ENCODE measurements at regions not wholly inside any gene's neighbourhood (a gene's known extent, or its start where the extent isn't known, plus 50 kb on each side); places are given as distances from the start of the nearest gene placed in this dataset.
"Not testable (repeated sequence)": the region's sequence is repeated elsewhere in the genome, so short reads cannot be mapped to it uniquely, and the experiment has no call there.

DNA sequence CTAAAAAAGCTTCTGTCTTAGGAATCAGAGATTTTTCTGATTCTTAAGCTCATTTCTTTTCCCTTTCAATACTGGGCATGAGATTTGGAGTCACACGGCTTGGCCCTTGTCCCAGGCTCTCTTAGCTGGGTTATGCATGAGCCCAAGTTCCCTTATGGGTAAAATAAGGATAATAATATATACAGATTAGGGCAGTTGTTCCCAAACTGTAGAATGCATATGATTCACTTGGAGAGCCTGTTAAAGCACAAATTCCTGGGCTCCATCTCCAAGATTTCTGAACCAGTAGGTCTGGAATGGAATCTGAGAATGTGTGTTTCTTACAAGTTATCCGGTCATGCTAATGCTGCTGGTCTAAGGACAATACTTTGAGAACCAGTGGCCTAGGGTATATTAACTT is 154.0 kb downstream of the REEP3 start:
- Mint-ChIP-seq H3K27ac (no peak overlapping the region), H3K36me3 (ENCODE audit: insufficient read depth) (peaks cover 5% of the 10 kb centered on the region), H3K4me3 (no peak overlapping the region), H3K4me1 (ENCODE audit: low read depth in 2 of 2) (peaks cover 0 to 3% of the 10 kb centered on the region in 2 donors), H3K9me3 (no peaks in the 10 kb centered on the region), H3K27me3 (peaks cover 17 to 28% of the 10 kb centered on the region in 2 donors)
- ATAC-seq (replicated peaks): no peak
- no peak for DNase-seq

DNA sequence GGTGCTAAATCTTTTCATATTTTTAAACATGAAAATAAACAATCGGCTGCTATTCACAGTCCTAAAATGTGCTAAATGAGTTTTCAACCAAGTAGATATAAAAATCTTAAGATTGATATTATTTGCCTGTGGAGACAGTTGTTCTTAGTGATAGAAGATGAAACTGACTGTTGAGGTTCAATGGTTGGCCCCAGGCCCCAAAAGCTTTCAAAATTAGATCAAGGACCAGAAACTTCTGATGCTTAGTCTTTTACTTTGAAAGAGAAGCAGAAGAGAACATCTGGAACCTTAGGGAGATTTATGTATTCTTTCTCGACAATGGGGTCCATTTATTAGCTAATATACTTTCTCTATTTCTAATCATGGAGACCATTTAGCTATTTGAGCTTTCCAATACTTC is 155.8 kb downstream of the REEP3 start:
- DNase-seq: no peak
- Mint-ChIP-seq H3K36me3 (ENCODE audit: insufficient read depth) (peaks cover 3% of the 10 kb centered on the region), H3K4me3 (no peak overlapping the region), H3K27ac (no peak overlapping the region), H3K9me3 (no peaks in the 10 kb centered on the region), H3K27me3 (peaks cover 9 to 21% of the 10 kb centered on the region in 2 donors), H3K4me1 (ENCODE audit: low read depth in 2 of 2) (no peaks in the 10 kb centered on the region)
- no peak for ATAC-seq (replicated peaks)

DNA sequence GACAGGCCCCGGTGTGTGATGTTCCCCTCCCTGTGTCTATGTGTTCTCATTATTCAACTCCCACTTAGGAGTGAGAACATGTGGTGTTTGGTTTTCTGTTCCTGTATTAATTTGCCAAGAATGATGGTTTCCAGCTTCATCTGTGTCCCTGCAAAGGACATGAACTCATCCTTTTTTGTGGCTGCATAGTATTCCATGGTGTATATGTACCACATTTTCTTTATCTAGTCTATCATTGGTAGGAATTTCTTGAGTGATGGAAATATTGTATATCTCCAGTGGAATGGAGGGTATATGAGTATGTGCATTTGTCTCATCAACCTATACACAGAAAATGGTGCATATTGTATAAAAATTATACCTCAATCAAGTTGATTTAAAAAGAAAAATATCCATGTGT is 159.3 kb downstream of the REEP3 start:
- not testable (repeated sequence) for H3K9me3 Mint-ChIP-seq; ATAC-seq (replicated peaks); H3K36me3 Mint-ChIP-seq (ENCODE audit: insufficient read depth); H3K4me3 Mint-ChIP-seq; DNase-seq; H3K27ac Mint-ChIP-seq; H3K4me1 Mint-ChIP-seq (ENCODE audit: low read depth in 2 of 2)
- peaks cover 5 to 21% of the 10 kb centered on the region in 2 donors for H3K27me3 Mint-ChIP-seq

DNA sequence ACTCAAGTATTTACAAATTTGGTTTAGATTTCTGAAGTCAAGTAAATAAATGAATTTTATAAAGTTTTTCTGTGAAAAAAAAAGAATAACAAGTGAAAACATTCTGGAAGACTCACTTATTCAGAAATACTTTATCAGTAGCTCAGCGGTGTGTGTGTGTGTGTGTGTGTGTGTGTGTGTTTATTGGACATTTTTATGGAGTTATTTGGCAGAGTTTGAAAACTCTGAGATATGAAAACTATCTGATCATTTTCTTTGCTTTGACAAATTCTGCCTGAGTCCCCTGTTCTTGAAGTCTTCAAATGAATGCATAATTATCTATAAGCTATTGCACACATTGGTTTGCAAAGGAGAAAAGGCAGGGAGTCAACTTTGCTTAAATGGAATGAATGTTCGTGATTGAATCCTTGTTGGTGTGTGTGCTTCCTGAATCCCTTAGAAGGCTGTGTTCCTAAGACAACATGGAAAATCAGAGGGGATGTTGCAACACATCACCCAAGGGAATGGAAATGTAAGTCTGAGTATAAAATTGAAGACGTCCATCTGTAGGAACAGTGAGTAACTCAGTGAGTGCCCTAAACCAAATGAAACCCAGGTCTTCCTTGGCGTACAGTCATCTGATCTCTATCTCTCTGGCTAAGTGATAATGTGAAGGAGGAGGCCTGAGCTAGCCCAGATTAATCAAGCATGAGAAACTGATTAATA is 160.9 kb downstream of the REEP3 start:
- Mint-ChIP-seq H3K27me3 (peaks cover 15 to 37% of the 10 kb centered on the region in 2 donors), H3K36me3 (ENCODE audit: insufficient read depth) (peaks cover 5% of the 10 kb centered on the region), H3K9me3 (no peaks in the 10 kb centered on the region), H3K4me1 (ENCODE audit: low read depth in 2 of 2) (peaks cover 0 to 6% of the 10 kb centered on the region in 2 donors), H3K4me3 (no peak overlapping the region), H3K27ac (no peak overlapping the region)
- DNase-seq (no peak), ATAC-seq (replicated peaks) (no peak)

DNA sequence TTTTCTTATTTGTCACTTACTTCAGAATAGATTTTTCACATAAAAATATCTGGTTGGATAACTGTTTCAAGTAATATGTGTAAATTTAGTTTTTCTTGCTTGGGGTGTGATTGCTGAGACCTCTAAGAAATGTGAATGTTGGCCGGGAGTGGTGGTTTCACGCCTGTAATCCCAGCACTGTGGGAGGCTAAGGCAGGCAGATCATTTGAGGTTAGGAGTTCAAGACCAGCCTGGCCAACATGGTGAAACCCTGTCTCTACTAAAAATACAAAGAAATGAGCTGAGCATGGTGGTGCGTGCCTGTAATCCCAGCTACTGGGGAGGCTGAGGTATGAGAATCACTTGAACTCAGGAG is 161.5 kb downstream of the REEP3 start:
- not testable (repeated sequence) for H3K27ac Mint-ChIP-seq; H3K4me3 Mint-ChIP-seq; H3K36me3 Mint-ChIP-seq (ENCODE audit: insufficient read depth); H3K9me3 Mint-ChIP-seq; DNase-seq; H3K4me1 Mint-ChIP-seq (ENCODE audit: low read depth in 2 of 2); ATAC-seq (replicated peaks)
- H3K27me3 Mint-ChIP-seq: peaks cover 20 to 42% of the 10 kb centered on the region in 2 donors

DNA sequence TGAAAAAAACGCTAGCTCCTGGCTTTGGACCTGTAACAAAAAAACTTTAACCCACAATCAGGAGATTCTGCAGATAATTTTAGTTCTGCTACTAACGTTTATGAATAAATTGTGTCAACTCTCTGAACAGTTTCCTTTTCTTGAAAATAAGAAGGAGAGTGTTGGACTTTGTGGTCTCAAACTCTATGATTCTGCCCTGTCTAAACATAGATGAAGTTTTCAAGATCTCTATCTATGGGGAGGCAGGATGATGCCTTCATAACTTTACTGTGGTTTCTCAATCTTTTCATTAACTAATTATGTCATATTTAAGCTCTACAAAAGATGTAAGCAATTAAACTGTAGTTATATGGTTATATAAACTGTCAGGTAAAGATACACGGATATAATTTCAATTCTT is 162.0 kb downstream of the REEP3 start:
- H3K27ac Mint-ChIP-seq: no peak overlapping the region
- DNase-seq (no peak), ATAC-seq (replicated peaks) (no peak)
- H3K9me3 Mint-ChIP-seq: no peaks in the 10 kb centered on the region
- H3K4me1 Mint-ChIP-seq (ENCODE audit: low read depth in 2 of 2): peaks cover 0 to 6% of the 10 kb centered on the region in 2 donors
- no peak overlapping the region for H3K4me3 Mint-ChIP-seq
- peaks cover 25 to 48% of the 10 kb centered on the region in 2 donors for H3K27me3 Mint-ChIP-seq
- peaks cover 2% of the 10 kb centered on the region for H3K36me3 Mint-ChIP-seq (ENCODE audit: insufficient read depth)

DNA sequence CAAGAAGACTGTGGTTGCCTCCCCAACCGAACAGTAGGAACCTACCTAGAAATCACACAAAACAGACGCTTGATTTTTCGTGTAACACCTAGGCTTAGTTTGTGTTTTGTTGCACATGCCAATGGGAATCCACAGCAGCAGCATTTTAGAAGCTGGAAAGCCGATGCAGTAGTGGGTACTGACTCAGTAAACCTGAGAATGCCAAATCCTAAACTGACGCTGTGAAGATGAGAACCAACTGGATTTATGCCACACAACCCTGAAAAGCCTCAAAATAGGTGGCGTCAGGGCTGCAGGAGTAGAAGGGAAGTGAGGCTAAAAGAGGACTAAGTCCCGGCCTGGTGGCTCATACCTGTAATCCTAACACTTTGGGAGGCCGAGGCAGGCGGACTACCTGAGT is 162.5 kb downstream of the REEP3 start:
- DNase-seq: no peak
- Mint-ChIP-seq H3K9me3 (no peaks in the 10 kb centered on the region), H3K27ac (no peak overlapping the region), H3K27me3 (peaks cover 26 to 48% of the 10 kb centered on the region in 2 donors), H3K36me3 (ENCODE audit: insufficient read depth) (peaks cover 2% of the 10 kb centered on the region), H3K4me1 (ENCODE audit: low read depth in 2 of 2) (peaks cover 0 to 6% of the 10 kb centered on the region in 2 donors), H3K4me3 (no peak overlapping the region)
- no peak for ATAC-seq (replicated peaks)

DNA sequence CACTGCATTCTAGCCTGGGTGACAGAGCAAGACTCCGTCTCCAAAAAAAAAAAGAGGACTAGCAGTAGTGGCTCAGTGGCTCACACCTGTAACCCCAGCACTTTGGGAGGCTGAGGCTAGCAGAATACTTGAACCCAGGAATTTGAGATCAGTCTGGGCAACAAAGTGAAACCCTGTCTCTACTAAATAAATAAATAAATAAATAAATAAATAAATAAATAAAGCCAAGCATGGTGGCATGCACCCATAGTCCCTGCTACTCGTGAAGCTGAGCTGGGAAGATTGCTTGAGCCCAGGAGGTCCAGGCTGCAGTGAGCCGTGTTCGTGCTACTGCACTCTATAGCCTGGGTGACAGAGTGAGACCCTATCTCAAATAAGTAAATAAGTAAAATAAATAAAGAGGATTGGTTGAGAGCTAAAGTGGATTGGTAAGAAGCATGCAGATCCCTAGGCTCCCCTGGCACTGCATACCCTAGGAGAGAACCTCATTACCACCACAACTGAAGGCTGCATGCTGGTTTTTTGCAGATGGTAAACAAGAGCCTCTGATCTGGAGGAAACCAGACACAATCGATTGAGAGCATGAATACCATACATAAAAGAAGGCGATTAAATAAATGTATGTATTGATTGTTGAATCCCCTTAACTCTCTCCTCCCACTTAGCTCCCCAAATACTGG is 163.2 kb downstream of the REEP3 start:
- no peaks in the 10 kb centered on the region for H3K9me3 Mint-ChIP-seq
- peaks cover 2% of the 10 kb centered on the region for H3K36me3 Mint-ChIP-seq (ENCODE audit: insufficient read depth)
- peaks cover 26 to 41% of the 10 kb centered on the region in 2 donors for H3K27me3 Mint-ChIP-seq
- no peak overlapping the region for H3K4me3 Mint-ChIP-seq
- H3K4me1 Mint-ChIP-seq (ENCODE audit: low read depth in 2 of 2): peaks cover 0 to 6% of the 10 kb centered on the region in 2 donors
- ATAC-seq (replicated peaks) (no peak), DNase-seq (no peak)
- H3K27ac Mint-ChIP-seq: no peak overlapping the region

DNA sequence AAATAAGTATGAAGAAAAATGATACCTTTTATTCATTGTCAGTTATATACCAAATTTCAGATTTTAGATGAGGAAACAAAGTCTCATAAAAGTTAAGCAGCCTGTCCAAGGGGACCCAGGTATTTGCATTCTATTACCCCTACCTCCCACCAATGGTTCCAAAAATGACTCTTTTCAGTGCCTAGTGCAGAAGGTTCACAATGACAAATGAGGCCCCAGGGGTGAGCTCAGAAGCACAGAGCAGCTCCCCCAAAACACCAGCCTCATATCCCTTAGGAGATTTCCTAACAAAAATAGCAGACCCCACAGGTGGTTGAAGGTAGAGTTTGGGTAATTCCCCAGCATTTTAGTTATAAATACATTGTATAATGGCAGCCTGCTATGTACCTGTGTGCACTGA is 168.6 kb downstream of the REEP3 start:
- no peak overlapping the region for H3K27ac Mint-ChIP-seq
- H3K36me3 Mint-ChIP-seq (ENCODE audit: insufficient read depth): no peaks in the 10 kb centered on the region

DNA sequence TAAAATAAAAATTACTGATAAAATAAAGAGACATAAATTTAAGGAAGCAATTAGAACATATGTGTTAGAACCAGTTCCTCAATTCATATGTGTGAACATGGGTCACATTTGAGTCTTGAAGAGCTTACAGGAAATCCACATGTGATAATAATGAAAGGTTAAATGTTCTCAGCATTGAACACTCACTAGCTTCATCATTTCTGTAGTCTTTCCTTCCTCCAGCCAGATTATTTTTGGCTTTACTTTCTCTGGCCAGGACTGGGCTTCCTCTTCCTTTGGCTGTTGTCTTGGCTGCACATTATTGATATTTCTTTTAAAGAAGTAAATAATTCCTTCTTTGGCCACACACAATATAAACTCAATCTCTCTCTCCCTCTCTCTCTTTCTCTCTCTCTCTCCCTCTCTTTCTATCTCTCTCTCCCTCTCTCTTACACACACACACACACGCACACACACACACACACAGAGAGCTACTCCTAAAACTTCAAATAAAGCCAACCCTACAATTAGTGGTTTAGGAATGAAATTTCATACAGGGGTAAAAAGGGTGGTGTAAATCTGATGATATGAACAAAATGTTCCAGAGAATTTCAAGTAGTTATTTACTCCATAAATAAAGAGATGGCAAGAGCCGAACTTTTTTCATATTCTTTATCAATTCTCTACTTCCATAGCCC is 171.2 kb downstream of the REEP3 start:
- DNase-seq (no peak), ATAC-seq (replicated peaks) (no peak)
- Mint-ChIP-seq H3K27me3 (peaks cover 9 to 10% of the 10 kb centered on the region in 2 donors), H3K27ac (peak overlapping the region in 1 of 2 donors; percentile 55), H3K4me3 (no peak overlapping the region), H3K36me3 (ENCODE audit: insufficient read depth) (no peaks in the 10 kb centered on the region), H3K4me1 (ENCODE audit: low read depth in 2 of 2) (no peaks in the 10 kb centered on the region), H3K9me3 (peaks cover 0 to 12% of the 10 kb centered on the region in 2 donors)

More for the DNA sequence above, 168.6 kb downstream of the REEP3 start:
- H3K4me3 Mint-ChIP-seq: no peak overlapping the region
- ATAC-seq (replicated peaks) (no peak), DNase-seq (no peak)
- peaks cover 21 to 36% of the 10 kb centered on the region in 2 donors for H3K27me3 Mint-ChIP-seq
- H3K4me1 Mint-ChIP-seq (ENCODE audit: low read depth in 2 of 2): no peaks in the 10 kb centered on the region
- peaks cover 0 to 12% of the 10 kb centered on the region in 2 donors for H3K9me3 Mint-ChIP-seq

DNA sequence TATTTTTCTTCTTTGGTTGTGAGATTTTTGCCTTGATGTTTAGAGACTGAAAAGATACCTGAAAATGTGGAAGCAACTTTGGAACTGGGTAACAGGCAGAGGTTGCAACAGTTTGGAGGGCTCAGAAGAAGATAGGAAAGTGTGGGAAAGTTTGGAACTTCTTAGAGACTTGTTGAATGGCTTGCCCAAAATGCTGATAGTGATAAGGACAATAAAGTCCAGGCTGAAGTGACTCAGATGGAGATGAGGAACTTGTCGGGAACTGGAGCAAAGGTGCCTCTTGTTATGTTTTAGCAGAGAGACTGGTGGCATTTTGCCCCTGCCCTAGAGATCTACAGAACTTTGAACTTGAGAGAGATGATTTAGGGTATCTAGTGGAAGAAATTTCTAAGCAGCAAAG is 171.8 kb downstream of the REEP3 start:
- H3K27ac Mint-ChIP-seq; H3K4me3 Mint-ChIP-seq; ATAC-seq (replicated peaks); DNase-seq; H3K27me3 Mint-ChIP-seq; H3K4me1 Mint-ChIP-seq (ENCODE audit: low read depth in 2 of 2); H3K36me3 Mint-ChIP-seq (ENCODE audit: insufficient read depth): not testable (repeated sequence)
- peaks cover 0 to 12% of the 10 kb centered on the region in 2 donors for H3K9me3 Mint-ChIP-seq

DNA sequence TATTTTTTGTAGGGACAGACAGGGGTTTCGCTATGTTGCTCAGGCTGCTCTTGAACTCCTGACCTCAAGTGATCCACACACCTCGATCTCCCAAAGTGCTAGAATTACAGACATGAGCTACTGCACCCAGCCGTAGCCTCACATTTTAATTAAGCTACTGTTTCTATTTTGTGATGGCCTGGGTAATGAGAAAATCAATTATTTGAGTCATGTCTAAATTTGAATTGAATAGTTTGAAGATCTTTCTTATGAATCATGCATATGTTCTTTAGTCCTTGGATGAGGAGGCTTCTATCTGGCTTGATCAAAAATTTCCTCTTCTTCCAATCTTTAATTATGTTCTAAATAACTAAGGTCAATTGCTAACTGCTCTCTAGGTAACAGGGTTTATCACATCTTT is 175.0 kb downstream of the REEP3 start:
- no peaks in the 10 kb centered on the region for H3K36me3 Mint-ChIP-seq (ENCODE audit: insufficient read depth)

DNA sequence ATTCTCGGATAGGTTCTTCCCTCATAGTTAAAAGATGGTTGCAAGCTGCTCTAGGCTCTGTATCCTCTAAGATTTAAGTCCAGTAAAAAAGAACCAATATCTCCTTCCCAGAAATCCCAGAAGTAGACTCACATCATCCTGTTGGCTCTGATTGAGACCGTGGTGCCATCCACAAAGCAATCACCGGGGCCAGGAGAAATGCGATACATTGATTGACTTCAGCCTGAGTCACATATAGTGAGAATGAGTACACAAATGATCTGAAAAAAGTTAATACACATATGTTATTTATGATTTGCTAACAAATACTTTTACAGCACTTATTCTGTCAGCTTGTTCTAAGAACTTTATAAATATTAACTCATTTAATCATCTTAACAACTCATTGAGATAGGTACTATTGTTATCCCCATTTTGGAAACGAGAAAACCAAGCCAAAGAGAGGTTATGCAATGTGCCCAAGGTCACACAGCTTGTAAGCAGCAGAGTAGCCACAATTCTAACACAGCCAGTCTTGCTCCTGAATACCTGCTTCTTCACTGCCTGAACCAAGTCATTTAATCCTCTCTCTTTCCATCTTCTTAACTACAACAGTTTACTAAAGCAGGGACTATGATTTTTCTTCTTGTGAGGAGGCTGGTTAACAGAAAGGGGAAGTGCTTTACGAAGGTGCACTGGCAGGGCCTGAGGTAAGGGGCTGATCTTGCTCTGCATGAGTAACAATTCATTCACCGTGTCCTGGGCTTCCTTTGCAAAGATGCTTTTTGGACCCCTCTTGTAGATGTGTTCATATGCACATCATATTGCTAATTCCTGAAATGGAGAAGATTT is 177.0 kb downstream of the REEP3 start:
- Mint-ChIP-seq H3K36me3 (ENCODE audit: insufficient read depth) (no peaks in the 10 kb centered on the region), H3K27me3 (no peaks in the 10 kb centered on the region), H3K27ac (no peak overlapping the region), H3K4me1 (ENCODE audit: low read depth in 2 of 2) (no peaks in the 10 kb centered on the region), H3K4me3 (no peak overlapping the region), H3K9me3 (peaks cover 0 to 10% of the 10 kb centered on the region in 2 donors)
- DNase-seq: no peak
- no peak for ATAC-seq (replicated peaks)

More for the DNA sequence above, 175.0 kb downstream of the REEP3 start:
- Mint-ChIP-seq H3K4me1 (ENCODE audit: low read depth in 2 of 2) (no peaks in the 10 kb centered on the region), H3K9me3 (peaks cover 0 to 12% of the 10 kb centered on the region in 2 donors), H3K4me3 (no peak overlapping the region), H3K27ac (no peak overlapping the region), H3K27me3 (no peaks in the 10 kb centered on the region)
- DNase-seq: no peak
- ATAC-seq (replicated peaks): no peak

All from effector memory CD8-positive, alpha-beta T cell (primary cell).